NOMO-1 (cell line): ENCODE measurements at regions not wholly inside any gene's neighbourhood (a gene's known extent, or its start where the extent isn't known, plus 50 kb on each side); places are given as distances from the start of the nearest gene placed in this dataset.

ENCODE experiments used
- DNase-seq, 2 experiments: peaks; one replicate each; lab custom pipeline; 2025; ENCODE audit not compliant: unreplicated experiment in 2 of 2; lab: John Stamatoyannopoulos, UW

DNA sequence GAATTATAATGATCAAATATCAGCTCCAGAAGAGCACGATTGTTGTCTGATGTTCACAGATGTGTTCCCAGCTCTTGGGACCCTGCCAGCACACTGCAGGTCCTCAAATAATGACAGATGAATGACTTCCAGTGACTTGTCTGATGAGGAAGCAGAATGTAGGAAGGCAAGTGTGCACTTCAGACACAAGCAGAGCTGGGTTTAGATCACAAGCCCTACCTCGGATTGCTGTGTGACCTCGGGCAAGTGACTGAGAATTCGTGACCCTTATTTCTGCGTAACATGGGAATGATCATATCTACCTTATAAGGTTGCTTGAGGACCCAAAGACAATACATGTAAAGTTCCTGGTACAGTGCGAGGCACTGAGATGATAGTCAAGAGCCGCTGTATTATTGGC lies 182.2 kb downstream of the ABCC12 start:
- no peak for DNase-seq

DNA sequence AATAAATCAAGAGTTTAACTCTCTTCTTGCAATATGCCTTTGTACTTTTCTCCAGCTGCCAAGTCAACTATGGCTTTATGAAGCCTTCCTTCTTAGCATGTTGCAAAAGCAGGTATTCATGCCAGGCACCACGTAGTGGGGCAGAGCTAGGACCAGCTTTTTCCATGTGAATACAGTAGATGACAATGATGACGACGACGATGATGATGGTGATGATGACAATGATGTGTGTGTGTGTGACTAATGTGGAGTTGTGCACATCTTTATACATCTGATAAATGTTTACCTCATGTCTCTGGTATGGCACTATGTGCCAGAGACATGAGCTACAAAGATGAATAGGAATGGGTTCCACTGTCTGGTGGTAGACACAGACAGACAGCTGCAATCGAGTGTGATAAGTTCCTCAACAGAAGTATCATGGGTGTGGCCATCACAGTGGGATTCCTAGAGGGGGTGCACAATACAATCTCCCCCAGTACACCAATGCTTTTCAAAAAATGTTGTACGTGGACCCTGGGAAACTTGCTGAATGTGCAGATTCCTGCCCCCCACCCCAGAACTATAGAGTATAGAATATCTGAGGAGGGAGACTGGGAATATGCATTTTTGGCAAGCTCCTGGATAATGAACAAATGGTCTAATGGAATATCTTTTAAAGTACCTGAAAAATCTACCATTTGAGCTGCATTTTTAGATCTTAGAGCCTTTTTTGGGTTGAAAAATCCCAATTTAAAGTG lies 183.4 kb downstream of the ABCC12 start:
- DNase-seq, result no peak

DNA sequence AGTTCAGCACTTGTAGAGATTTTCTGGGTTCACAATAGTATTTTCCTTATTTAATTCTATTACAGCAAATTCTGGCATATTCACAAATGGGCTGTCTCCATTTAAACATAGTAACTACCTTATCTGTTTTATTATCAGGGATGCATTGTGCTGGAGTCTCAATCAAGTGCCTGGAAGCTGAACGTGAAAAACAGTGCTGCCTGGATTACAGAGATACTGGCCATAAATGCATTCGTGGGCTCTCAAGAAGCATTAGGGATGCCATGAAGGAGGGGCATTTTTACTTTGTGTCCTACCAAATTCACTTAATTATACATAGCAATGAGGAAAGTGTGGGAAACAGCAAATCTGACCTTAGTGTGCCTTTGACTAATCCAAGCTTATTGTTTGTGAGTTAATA lies 184.6 kb downstream of the ABCC12 start:
- DNase-seq, result no peak

DNA sequence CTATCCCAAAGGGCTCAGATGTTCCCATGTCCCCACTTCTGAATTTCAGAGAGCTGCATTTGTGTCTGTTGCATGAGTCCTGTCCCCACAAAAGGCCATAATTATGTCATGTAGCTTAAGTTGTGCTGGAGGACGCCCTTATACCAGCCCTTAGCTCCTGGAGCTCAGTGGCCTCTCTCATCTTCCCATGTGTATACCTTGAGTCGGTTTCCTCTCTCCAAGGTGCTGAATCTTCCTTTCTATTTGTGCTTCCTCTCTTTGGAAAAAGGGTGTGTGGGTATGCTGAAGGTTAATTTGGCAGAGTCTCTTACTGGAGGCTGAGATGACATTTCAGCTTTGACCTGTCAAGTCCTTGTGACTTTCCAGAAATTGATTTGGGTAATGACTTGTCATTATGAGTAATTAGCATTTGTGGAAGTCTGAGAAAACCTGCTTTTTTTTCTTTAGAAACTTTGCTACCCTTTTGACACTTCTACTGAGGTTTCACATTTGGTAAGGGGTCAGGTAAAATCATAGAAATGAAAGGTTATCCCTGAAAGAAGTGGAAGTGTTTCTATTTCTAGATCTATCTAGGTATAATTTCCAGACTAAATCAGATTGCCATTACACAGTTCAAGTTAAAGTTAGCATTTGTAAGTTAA lies 185.4 kb downstream of the ABCC12 start:
- DNase-seq, result peak in 1 of 2 experiments; percentile 2

DNA sequence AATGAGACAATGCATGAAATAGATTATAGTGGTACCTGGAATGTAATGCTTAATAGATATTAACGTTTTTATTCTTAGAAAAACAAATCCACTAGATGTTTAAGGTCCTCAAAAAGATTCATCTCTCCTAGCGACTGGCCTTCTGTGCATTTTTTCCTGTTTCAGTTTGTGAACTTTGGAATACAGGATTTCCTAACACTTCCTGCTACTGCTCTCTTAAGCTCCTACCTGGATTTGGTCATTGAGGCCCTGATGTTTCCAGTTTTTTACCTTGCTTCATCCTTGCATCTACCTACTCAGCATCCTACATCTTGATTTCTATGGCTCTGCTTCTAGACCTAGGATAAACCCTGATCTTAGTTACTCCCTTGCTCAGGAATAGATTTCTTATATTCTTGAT lies 188.4 kb downstream of the ABCC12 start:
- no peak for DNase-seq

DNA sequence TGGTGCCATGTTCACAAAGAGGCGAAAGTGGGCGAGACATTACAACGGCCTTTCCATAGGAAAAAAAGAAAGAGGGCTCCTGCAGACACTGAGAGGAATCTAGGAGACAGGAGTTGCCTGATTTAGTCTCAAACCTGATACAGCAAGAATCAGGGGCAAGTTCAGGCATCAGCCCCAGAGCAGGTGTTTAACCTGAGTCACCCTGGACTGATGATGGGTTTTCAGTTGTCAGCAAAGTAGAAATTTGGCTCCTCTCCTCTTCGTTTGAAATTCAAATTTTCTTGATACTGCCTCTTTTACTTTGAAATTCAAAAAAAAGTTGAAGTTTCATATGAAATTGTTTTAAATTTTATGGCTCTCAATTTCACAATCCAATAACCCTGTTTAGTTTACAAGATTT lies 189.5 kb downstream of the ABCC12 start:
- no peak for DNase-seq

DNA sequence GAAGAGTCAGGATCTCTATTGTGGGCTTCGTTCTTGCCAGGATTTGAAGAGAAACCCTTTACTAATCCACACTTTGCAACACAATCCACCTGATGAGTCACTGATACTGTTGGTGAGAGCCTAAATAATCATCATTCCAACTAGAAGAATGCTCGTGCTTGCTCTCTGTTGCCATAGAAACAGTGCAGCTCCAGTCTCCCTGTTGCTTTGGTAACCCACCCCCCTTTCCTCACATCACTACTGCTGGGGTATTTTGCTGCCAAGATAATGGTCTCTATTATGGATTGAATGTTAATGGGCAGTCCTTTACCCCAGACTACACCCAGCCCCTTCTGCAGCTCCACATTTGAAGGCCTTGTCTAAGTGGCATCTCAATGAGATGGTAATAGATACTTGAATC lies 190.4 kb downstream of the ABCC12 start:
- DNase-seq, result no peak

DNA sequence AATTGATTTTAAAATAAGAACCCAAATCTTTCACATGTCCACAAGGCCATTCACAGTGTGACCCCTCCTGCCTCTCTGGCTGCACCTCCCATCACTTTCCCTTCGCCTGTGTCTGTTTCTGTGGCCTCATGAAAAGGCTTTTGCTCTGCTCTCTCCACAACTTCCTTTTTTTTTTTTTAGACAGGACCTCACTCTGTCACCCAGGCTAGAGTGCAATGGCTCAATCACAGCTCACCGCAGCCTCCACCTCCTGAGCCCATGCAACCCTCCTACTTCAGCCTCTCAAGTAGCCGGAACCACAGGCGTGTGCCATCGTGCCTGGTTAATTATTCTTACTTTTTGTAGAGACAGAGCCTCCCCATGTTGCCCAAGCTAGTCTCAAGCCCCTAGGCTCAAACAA lies 197.1 kb downstream of the ABCC12 start:
- no peak for DNase-seq

DNA sequence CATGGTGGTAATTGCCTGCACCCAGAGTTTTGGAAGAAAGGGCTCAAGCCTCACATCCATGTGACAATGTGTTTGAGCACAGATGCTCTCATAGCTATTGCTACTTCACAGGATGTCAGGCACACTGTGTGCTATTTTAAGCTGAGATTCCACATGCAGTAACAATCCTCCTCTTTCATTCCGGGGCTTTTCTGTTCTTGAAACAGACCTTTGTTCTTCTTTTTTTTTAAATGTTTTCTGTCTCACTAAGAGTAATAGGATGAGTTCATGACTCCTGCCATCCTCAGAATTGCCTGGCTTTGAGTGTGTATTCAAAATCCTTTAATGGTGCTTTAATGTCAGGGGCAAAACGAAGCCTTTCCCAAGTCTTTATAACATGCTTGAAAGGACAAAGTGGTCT lies 198.9 kb downstream of the ABCC12 start:
- DNase-seq, result no peak

DNA sequence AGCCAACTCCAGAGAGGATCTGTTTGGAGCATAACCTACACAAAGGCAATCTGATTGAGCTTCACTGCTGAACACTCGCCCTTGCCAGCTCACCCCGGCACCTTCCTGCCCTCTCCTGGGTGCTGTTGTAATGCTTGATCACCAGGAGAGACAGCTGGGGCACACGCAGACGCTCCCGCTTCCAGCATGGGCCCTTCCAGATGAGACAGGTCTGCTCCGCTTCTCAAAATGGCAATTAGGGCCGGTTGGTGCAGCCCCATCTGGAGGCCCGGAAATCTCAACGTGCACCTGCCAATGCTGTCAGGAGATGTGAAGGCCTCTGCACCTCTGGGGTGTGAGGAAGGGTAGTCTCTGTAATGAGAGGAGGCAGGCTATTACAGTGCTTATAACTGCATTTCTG lies 206.1 kb downstream of the ABCC12 start:
- no peak for DNase-seq

DNA sequence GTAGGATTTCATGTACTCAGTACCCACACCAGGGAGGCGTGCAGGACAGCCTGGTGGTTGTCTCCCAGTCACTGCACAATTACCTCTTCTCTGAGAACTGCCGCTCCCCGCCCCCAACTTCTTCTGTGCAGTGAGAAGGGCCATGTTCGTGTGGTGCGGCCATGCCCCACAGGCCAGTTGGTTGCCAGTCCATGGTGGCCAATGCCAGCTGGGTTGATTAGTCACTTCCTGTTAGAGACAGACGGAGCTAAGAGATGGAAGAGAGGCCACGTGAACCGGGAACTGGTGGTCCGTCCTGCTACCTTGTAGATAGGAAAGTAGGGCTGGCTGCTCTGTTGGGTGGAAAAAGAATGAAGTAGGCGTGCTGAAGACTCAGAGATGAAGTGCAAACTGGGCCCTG lies 206.5 kb downstream of the ABCC12 start:
- no peak for DNase-seq

DNA sequence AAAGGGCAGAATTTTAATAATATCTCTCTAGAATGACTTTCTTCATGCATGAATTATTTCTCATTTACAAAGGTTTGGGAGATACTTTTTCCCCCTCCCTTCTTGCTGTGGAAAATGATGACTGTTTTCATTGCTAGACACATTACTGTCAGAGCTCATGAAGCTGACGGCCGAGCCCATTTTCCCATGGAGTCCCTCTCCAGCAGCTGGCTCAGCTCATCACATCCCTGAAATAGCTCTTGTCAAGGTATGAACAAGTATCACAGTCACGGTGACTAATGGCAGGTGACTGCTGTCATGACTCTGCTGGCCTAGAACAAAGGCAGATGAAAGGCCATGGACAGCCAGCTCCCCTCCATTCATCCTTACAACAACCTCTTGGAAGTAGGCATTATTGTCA lies 208.1 kb downstream of the ABCC12 start:
- DNase-seq, result no peak

DNA sequence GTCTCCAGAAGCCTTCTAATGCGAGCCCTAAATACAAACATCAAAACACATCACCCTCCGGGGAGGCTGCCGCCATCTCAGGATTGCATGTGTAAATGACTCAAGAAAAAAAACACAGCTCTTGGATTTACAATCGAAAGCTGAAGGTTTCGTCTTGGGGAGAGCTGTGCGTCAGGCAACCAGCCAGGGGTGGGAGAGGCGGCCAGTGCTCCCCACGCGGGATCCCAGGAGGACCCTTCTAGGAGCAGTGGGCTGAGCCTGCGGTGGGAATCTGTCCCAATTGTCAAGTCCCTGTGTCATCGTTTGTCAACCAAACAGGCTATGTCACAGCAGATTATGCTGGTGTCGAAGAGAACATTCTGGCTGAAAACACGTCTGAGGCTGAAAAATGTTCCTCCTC lies 209.7 kb downstream of the ABCC12 start:
- DNase-seq, result no peak

DNA sequence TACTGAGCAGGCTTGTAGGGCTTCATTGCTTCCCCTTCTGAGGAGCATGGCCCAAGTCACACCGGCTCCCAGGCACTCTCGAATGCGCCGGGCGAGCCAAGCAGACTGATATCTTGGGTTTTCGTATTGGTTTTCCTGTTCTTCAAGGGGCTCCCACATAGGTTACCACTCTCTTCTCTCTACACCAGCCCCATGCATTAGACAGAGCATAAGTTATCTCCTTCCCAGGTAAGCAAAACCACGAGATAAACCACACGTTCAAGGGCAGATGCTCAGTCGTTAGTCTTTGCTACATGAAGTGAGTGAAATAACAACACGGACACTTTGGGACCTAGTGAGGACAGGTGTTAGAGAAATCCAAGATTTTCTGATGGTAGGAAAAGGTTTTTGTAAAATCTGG lies 211.2 kb downstream of the ABCC12 start:
- DNase-seq, result no peak

DNA sequence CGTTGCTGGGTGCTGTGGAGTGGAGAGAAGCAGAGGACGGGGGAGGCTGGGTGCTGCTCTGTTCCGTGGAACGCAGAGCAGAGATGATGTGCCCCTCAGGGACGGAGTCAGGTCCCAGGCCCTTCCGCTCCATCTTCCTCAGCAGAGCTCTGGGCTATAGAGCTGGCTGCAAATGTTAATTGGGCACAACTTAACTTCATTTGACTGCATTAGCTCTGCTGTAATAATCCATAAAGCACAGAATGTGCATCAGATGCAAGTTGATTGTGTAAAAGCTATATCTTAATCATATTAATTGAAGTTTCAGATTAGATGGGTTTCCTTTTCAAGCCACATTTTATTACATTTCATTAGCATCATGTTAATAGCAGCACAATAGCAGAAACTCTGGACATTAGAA lies 212.6 kb downstream of the ABCC12 start:
- no peak for DNase-seq

DNA sequence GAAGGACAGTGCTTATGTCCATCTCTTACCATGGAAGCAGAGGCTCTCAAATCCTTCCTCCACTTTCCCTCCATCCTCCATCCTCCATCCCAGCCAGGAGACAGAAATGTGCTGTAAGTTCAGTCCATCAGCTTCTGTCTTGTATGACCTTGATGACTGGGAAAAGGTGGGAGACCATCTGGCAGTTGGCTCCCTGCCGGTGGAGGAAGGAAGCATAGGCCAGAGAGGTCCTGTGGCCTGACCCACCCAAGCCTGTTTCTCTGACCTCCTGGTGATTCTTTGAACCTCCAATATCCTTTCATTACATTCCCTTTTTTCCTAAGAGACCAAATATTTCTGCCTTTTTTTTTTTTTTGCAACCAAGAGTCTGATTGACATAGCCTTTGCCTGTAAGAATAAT lies 215.3 kb downstream of the ABCC12 start:
- DNase-seq, result no peak

DNA sequence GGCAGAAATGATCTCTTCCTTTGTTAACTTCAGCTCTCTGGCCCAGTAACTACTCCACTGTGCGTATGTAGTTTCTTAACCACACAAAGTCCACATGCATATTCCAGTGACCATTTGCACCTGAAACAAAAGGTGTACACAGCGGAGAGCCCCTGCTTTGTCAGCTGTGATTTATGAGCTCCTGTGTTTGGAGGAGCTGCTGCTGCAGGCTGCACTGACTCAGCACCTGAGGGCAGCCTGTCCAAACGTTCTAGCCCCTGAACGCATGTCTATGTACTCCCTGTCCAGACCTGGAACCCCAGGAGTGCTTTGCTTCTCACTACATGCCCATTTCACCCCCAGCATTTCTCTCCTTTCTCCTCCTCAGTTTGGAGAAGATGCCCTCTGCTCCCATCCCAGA lies 216.1 kb downstream of the ABCC12 start:
- no peak for DNase-seq

DNA sequence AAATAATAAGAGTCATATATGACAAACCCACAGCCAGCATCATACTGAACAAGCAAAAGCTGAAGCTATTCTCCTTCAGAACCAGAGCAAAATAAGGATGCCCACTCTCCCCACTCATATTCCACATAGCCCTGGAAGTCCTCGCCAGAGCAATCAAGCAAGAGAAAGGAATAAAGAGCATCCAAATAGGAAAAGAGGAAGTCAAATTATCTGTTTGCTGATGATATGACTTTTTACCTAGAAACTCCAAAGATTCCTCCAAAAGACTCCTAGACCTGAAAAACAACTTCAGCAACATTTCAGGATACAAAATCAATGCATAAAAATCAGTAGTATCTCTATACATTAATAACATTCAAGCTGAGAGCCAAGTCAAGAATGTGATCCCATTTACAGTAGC lies 217.5 kb downstream of the ABCC12 start:
- no peak for DNase-seq

DNA sequence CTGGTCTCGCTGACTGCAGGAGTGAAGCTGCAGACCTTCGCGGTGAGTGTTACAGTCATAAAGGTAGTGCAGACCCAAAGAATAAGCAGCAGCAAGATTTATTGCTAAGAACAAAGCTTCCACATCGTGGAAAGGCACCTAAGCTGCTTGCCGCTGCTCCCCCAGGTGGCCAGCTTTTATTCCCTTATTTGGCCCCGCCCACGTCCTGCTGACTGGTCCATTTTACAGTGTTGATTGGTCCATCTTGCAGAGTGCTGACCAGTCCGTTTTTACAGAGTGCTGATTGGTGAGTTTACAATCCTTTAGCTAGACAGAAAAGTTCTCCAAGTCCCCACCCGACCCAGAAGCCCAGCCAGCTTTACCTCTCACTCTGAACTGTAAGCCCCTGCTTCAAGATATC lies 227.8 kb downstream of the ABCC12 start:
- DNase-seq, result no peak

DNA sequence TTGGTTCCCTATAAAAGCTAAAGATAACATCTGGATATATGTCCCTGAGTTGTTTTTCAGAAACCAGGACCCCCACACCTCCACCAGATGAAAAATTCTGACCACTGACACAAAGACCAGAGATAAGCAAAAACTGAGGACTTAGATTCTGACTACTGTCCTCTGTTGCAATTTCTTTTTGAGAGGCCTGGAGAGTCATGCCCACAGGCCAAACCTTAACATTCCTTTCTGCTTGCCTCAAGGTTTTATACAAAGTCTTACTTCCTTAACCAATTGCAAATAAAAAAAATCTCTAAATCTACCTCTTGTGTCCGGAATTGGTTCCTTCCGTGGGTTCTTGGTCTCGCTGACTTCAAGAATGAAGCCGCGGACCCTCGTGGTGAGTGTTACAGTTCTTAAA lies 228.5 kb downstream of the ABCC12 start:
- DNase-seq, result no peak

DNA sequence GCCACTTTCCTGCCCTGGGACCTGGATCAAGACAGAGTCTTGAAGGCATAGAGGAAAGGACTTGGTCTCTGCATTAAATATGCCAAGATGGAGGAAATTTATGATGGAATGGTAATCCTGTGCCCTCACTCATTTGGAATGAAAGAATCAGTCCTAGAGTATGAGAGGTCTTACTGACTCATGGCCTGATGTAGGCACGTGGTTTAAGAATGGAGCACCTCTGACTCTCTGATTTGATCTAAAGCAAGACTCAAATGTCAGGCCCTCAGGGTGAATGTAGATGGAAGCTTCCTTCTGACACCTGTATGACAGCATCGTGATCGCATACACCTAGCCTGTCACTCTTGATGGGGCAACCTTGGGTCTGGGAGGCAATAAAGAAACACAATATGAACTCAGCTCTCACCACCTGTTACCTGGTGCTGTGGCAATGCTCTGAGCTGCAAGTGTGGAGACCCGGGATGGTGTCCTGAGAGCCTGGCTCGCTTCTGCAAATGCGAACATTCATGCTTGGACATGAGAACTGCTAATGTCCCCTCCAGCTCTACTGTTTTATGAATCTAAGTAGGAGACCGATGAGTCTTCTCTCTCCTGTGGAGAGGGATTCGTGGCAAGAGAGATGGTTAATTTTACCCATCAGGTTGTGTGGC lies 229.9 kb downstream of the ABCC12 start:
- DNase-seq, result no peak

DNA sequence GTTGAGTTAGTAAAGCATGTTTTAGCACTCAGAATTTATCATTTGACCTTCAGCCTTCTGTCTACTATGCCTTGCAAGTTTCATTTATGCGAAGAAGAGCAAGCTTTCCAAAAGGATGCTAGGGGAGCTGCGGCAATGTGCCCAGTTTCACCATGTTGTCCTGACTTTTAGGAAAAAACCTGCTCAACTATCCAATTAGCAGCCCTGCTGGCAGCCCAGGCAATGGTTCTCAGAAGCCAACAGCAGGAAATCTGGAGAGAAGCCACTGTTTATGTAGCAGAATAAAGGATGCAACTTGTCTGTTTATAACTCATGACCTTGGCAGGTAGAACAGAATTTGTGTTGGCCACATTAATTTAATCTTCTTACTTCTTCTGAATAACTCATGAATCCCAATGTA lies 230.8 kb downstream of the ABCC12 start:
- DNase-seq, result no peak
